HEK293 (cell line): ENCODE measurements at regions not wholly inside any gene's neighbourhood (a gene's known extent, or its start where the extent isn't known, plus 50 kb on each side); places are given as distances from the start of the nearest gene placed in this dataset.

Experiments used
- CTCF ChIA-PET: fragments of 350-600 bp; formaldehyde crosslinking; extraction: SDS; loops from one replicate; lab custom pipeline; 2021; ENCODE audit warnings: antibody characterized with exemption; lab: Yijun Ruan, JAX
- POLR2A ChIA-PET: fragments of 300-600 bp; formaldehyde crosslinking; extraction: SDS; loops from one replicate; lab custom pipeline; 2020; ENCODE audit warnings: antibody characterized with exemption, inconsistent platforms; lab: Yijun Ruan, JAX
- H3K27ac ChIP-seq: fragments of 200-500 bp; sonication (Bioruptor generic); 2 replicates; pipeline ENCODE4 v1.5.1; 2014; ENCODE audit warnings: low read depth, low read length, control low read depth, inconsistent platforms; ENCODE audit errors: extremely low read depth
- H3K36me3 ChIP-seq, 2 experiments: fragments of 200-500 bp in 1 of 2; sonication (Bioruptor generic) in 1 of 2; 1 replicate in 1 of 2; 2 replicates in 1 of 2; pipeline ENCODE4 v1.5.1; 2014 to 2017; ENCODE audit warnings: inconsistent platforms in 2 of 2, low read length in 2 of 2; ENCODE audit not compliant: control insufficient read depth in 2 of 2, insufficient read depth in 1 of 2
- H3K4me1 ChIP-seq: fragments of 200-500 bp; sonication (Bioruptor generic); 2 replicates; pipeline ENCODE4 v1.5.1; 2014; ENCODE audit warnings: mild to moderate bottlenecking, low read length, inconsistent platforms; ENCODE audit not compliant: control insufficient read depth, insufficient read depth
- H3K4me3 ChIP-seq: 2 replicates; pipeline ENCODE4 v1.5.1; 2011; ENCODE audit warnings: low read depth, mild to moderate bottlenecking, control low read depth, low read length, moderate library complexity
- H3K9me3 ChIP-seq: fragments of 200-500 bp; sonication (Bioruptor generic); 2 replicates; pipeline ENCODE4 v1.5.1; 2014; ENCODE audit warnings: low read depth, low read length, inconsistent platforms; ENCODE audit not compliant: control insufficient read depth, insufficient read depth
- ATF2 ChIP-seq: fragments of 450-650 bp; formaldehyde crosslinking; IDR thresholded peaks from 2 replicates; pipeline ENCODE4 v1.5.1; 2016; ENCODE audit warnings: missing biosample characterization, missing genetic modification characterization, low read depth
- FEZF1 ChIP-seq: fragments of 450-650 bp; formaldehyde crosslinking; IDR thresholded peaks from 2 replicates; pipeline ENCODE4 v1.5.1; 2016; ENCODE audit warnings: missing biosample characterization, missing genetic modification characterization
- IKZF3 ChIP-seq: fragments of 450-650 bp; IDR thresholded peaks from 2 replicates; pipeline ENCODE4 v1.5.0; 2018; ENCODE audit warnings: missing biosample characterization, mild to moderate bottlenecking, missing genetic modification characterization, moderate library complexity
- PRDM4 ChIP-seq: fragments of 450-650 bp; formaldehyde crosslinking; IDR thresholded peaks from 2 replicates; pipeline ENCODE4 v1.5.1; 2017; ENCODE audit warnings: missing biosample characterization, missing genetic modification characterization
- TSHZ1 ChIP-seq: fragments of 450-650 bp; formaldehyde crosslinking; IDR thresholded peaks from 2 replicates; pipeline ENCODE4 v1.5.1; 2016; ENCODE audit warnings: missing biosample characterization, missing genetic modification characterization, borderline replicate concordance
- ZBTB20 ChIP-seq: fragments of 450-650 bp; formaldehyde crosslinking; IDR thresholded peaks from 2 replicates; pipeline ENCODE4 v1.5.1; 2016; ENCODE audit warnings: missing biosample characterization, missing genetic modification characterization
- ZBTB8A ChIP-seq: fragments of 450-650 bp; formaldehyde crosslinking; IDR thresholded peaks from 2 replicates; pipeline ENCODE4 v1.5.1; 2016; ENCODE audit warnings: missing biosample characterization, missing genetic modification characterization
- ZIC2 ChIP-seq: fragments of 450-650 bp; formaldehyde crosslinking; IDR thresholded peaks from 2 replicates; pipeline ENCODE4 v1.5.1; 2016; ENCODE audit warnings: missing biosample characterization, missing genetic modification characterization
- ZNF140 ChIP-seq: fragments of 450-650 bp; formaldehyde crosslinking; IDR thresholded peaks from 2 replicates; pipeline ENCODE4 v1.5.1; 2016; ENCODE audit warnings: missing biosample characterization, missing genetic modification characterization
- ZNF184 ChIP-seq: fragments of 450-650 bp; IDR thresholded peaks from 2 replicates; pipeline ENCODE4 v1.5.1; 2018; ENCODE audit warnings: missing biosample characterization, mild to moderate bottlenecking, missing genetic modification characterization
- ZNF548 ChIP-seq: fragments of 450-650 bp; formaldehyde crosslinking; IDR thresholded peaks from 2 replicates; pipeline ENCODE4 v1.5.1; 2016; ENCODE audit warnings: missing biosample characterization, missing genetic modification characterization
- ZNF624 ChIP-seq: fragments of 450-650 bp; formaldehyde crosslinking; IDR thresholded peaks from 2 replicates; pipeline ENCODE4 v1.5.1; 2017; ENCODE audit warnings: missing biosample characterization, missing genetic modification characterization
- ZSCAN23 ChIP-seq: fragments of 450-650 bp; formaldehyde crosslinking; IDR thresholded peaks from 2 replicates; pipeline ENCODE4 v1.5.1; 2016; ENCODE audit warnings: missing biosample characterization, missing genetic modification characterization

- TF ChIP-seq TSHZ1 (tag by site-specific recombination), result no peak
- TF ChIP-seq ZBTB20 (tag by site-specific recombination), result peak; percentile 77; the same call in 1 of the 2 replicates
- TF ChIP-seq IKZF3 (tag by site-specific recombination), result peak; percentile 57; the same call in 1 of the 2 replicates
Observed at GRCh38 chr18:25503567-25504081, 151.7 kb upstream of the ZNF521 start (continued).

GRCh38 chr18:25497151-25497794, 145.3 kb upstream of the ZNF521 start:
- Histone ChIP-seq H3K4me3 (no peak overlapping the region), H3K36me3 (no peaks in the 10 kb centered on the region), H3K27ac (no peak overlapping the region), H3K9me3 (no peaks in the 10 kb centered on the region), H3K4me1 (no peaks in the 10 kb centered on the region)
- TF ChIP-seq ZIC2 (tag by site-specific recombination), result no peak
- no peak for TF ChIP-seq ZBTB8A
- TF ChIP-seq ZNF184, result no peak
- TF ChIP-seq ZSCAN23 (tag by site-specific recombination), result no peak
- no peak for TF ChIP-seq ZNF624 (tag by site-specific recombination)
- TF ChIP-seq PRDM4 (tag by site-specific recombination), result no peak
- TF ChIP-seq FEZF1 (tag by site-specific recombination), result no peak
- no peak for TF ChIP-seq ZNF548
- CTCF ChIA-PET, result no interaction called here
- POLR2A ChIA-PET, result no interaction called here

- TF ChIP-seq ATF2, result peak; percentile 55; the same call in 1 of the 2 replicates
- no peak for TF ChIP-seq ZNF140 (tag by site-specific recombination)
- TF ChIP-seq, all 188 proteins: peak for 1
- CTCF ChIA-PET, result interaction anchor here (0.6 kb wide), 1 partner anchor 54 kb away, joined by 3 read pairs; no protein-coding TSS in a partner anchor
- no peaks in the 10 kb centered on the region for H3K9me3 ChIP-seq
- no peak overlapping the region for H3K27ac ChIP-seq
- H3K4me3 ChIP-seq, result no peak overlapping the region
- H3K36me3 ChIP-seq, result no peaks in the 10 kb centered on the region
- POLR2A ChIA-PET, result no interaction called here
- H3K4me1 ChIP-seq, result no peaks in the 10 kb centered on the region
Observed at GRCh38 chr18:25496544-25496943, 144.6 kb upstream of the ZNF521 start.
